ENCODE measurements at regions not wholly inside any gene's neighbourhood (a gene's known extent, or its start where the extent isn't known, plus 50 kb on each side); places are given as distances from the start of the nearest gene placed in this dataset.

GRCh38 chr2:7109533-7109885, 192.3 kb downstream of the RNF144A start:
- H3K4me1 ChIP-seq (ENCODE audit: insufficient read depth, low read length, poor library complexity, severe bottlenecking), result no peaks in the 10 kb centered on the region
- no peak overlapping the region for H3K27ac ChIP-seq (ENCODE audit: low read depth, low read length, poor library complexity, severe bottlenecking)
- intact Hi-C loops (cut with micrococcal nuclease; ENCODE audit: unreplicated experiment), result no loop called here
- no peaks in the 10 kb centered on the region for H3K27me3 ChIP-seq (replicated peaks; ENCODE audit: insufficient read depth, low read depth, low read length, poor library complexity)
- no peak for DNase-seq (ENCODE audit: low spot score)
- CTCF ChIA-PET, result no interaction called here
- H3K4me3 ChIP-seq (ENCODE audit: low read depth, low read length, poor library complexity, severe bottlenecking), result no peak overlapping the region
- no peak for TF ChIP-seq EZH2 (IDR thresholded peaks at IDR 0.05; ENCODE audit: borderline replicate concordance, low read depth, low read length, poor library complexity, severe bottlenecking)
- TF ChIP-seq, protein P1, sequence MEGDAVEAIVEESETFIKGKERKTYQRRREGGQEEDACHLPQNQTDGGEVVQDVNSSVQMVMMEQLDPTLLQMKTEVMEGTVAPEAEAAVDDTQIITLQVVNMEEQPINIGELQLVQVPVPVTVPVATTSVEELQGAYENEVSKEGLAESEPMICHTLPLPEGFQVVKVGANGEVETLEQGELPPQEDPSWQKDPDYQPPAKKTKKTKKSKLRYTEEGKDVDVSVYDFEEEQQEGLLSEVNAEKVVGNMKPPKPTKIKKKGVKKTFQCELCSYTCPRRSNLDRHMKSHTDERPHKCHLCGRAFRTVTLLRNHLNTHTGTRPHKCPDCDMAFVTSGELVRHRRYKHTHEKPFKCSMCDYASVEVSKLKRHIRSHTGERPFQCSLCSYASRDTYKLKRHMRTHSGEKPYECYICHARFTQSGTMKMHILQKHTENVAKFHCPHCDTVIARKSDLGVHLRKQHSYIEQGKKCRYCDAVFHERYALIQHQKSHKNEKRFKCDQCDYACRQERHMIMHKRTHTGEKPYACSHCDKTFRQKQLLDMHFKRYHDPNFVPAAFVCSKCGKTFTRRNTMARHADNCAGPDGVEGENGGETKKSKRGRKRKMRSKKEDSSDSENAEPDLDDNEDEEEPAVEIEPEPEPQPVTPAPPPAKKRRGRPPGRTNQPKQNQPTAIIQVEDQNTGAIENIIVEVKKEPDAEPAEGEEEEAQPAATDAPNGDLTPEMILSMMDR (conservative IDR thresholded peaks at IDR 0.05; ENCODE audit: low read depth, low read length), result no peak
- H3K9me3 ChIP-seq (ENCODE audit: low read depth, low read length, poor library complexity, severe bottlenecking), result peaks cover 7% of the 10 kb centered on the region
- no TSS peak for BruUV-seq (replicated peaks)
- POLR2A ChIA-PET (ENCODE audit: low non-redundant PET), result no interaction called here
- no peaks in the 10 kb centered on the region for H3K36me3 ChIP-seq (ENCODE audit: insufficient read depth, low read length, poor library complexity, severe bottlenecking)

DNA sequence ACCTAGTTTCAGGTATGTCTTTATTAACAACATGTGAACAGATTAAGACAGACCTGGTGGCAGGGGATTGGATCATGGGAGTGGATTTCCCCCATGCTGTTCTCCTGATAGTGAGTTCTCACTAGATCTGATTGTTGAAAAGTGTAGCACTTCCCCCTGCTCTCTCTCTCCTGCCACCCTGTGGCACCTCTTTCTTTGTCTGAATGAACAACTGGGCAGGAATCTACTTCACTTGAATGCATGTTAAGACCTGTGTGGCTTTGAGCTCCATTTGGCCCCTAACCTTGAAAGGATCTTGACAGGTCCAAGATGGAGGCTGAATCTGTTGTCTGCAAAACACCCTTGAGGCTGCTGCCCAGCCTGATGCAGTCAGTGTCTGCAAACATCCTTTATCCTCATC, 194.4 kb downstream of the RNF144A start:
- BruUV-seq (replicated peaks), result no TSS peak
- no peak for TF ChIP-seq EZH2 (IDR thresholded peaks at IDR 0.05; ENCODE audit: borderline replicate concordance, low read depth, low read length, poor library complexity, severe bottlenecking)
- TF ChIP-seq, protein P1 (conservative IDR thresholded peaks at IDR 0.05; ENCODE audit: low read depth, low read length), result peak; percentile 38
- DNase-seq (ENCODE audit: low spot score), result peak; percentile 21
- Histone ChIP-seq H3K9me3 (ENCODE audit: low read depth, low read length, poor library complexity, severe bottlenecking) (peaks cover 7% of the 10 kb centered on the region), H3K27me3 (replicated peaks; ENCODE audit: insufficient read depth, low read depth, low read length, poor library complexity) (no peaks in the 10 kb centered on the region), H3K4me1 (ENCODE audit: insufficient read depth, low read length, poor library complexity, severe bottlenecking) (no peaks in the 10 kb centered on the region), H3K4me3 (ENCODE audit: low read depth, low read length, poor library complexity, severe bottlenecking) (no peak overlapping the region), H3K36me3 (ENCODE audit: insufficient read depth, low read length, poor library complexity, severe bottlenecking) (no peaks in the 10 kb centered on the region), H3K27ac (ENCODE audit: low read depth, low read length, poor library complexity, severe bottlenecking) (no peak overlapping the region)
- intact Hi-C loops (cut with micrococcal nuclease; ENCODE audit: unreplicated experiment), result loop anchor here (10.0 kb wide), 1 partner anchor 1273 kb away; no protein-coding TSS in a partner anchor
- CTCF ChIA-PET, result no interaction called here
- POLR2A ChIA-PET (ENCODE audit: low non-redundant PET), result no interaction called here

- H3K9me3 ChIP-seq (ENCODE audit: low read depth, low read length, poor library complexity, severe bottlenecking), result peaks cover 7% of the 10 kb centered on the region
- ChIA-PET POLR2A (ENCODE audit: low non-redundant PET) (no interaction called here), CTCF (interaction anchor here (0.6 kb wide), 1 partner anchor 1114 kb away, joined by 3 read pairs; no protein-coding TSS in a partner anchor)
- H3K27me3 ChIP-seq (replicated peaks; ENCODE audit: insufficient read depth, low read depth, low read length, poor library complexity), result no peaks in the 10 kb centered on the region
- intact Hi-C loops (cut with micrococcal nuclease; ENCODE audit: unreplicated experiment), result loop anchor here (5.0 to 10.0 kb wide), 2 partner anchors 1269 to 1567 kb away; partner anchors contain the start of gene ID2
- no peaks in the 10 kb centered on the region for H3K36me3 ChIP-seq (ENCODE audit: insufficient read depth, low read length, poor library complexity, severe bottlenecking)
- H3K27ac ChIP-seq (ENCODE audit: low read depth, low read length, poor library complexity, severe bottlenecking), result no peak overlapping the region
- no peak for DNase-seq (ENCODE audit: low spot score)
- BruUV-seq (replicated peaks), result no TSS peak
- H3K4me3 ChIP-seq (ENCODE audit: low read depth, low read length, poor library complexity, severe bottlenecking), result no peak overlapping the region
- TF ChIP-seq, protein P1 (conservative IDR thresholded peaks at IDR 0.05; ENCODE audit: low read depth, low read length), result no peak
- TF ChIP-seq EZH2 (IDR thresholded peaks at IDR 0.05; ENCODE audit: borderline replicate concordance, low read depth, low read length, poor library complexity, severe bottlenecking), result no peak
- H3K4me1 ChIP-seq (ENCODE audit: insufficient read depth, low read length, poor library complexity, severe bottlenecking), result peaks cover 19% of the 10 kb centered on the region
Observed at GRCh38 chr2:7115364-7115763, 198.2 kb downstream of the RNF144A start.
